Heart right ventricle (tissue), 16 donors: ENCODE measurements at regions not wholly inside any gene's neighbourhood (a gene's known extent, or its start where the extent isn't known, plus 50 kb on each side); places are given as distances from the start of the nearest gene placed in this dataset.

Source experiments
- ATAC-seq, 8 donors: fragments of 200-7000 bp; cut with Tn5 transposase; one replicate each; pipeline ENCODE4 v1.9.1; 2020; ENCODE audit warnings: mild to moderate bottlenecking in 8 of 8, moderate library complexity in 8 of 8, moderate number of reproducible peaks in 1 of 8
- DNase-seq, 2 donors: peaks; one replicate each; pipeline ENCODE4 v3.0.0-alpha.2; 2020
- H3K27ac ChIP-seq, 10 donors: fragments of 200-600 bp; sonication (generic) in 2 of 10; one replicate each; pipeline versions ENCODE4 v1.5.0 to v1.8.0; 2020 to 2022; ENCODE audit warnings: mild to moderate bottlenecking in 3 of 10
- H3K27me3 ChIP-seq, 7 donors: fragments of 200-600 bp; one replicate each; pipeline ENCODE4 v1.8.0; 2021 to 2022; ENCODE audit warnings: mild to moderate bottlenecking in 2 of 7
- H3K36me3 ChIP-seq, 9 donors: fragments of 200-600 bp; sonication (generic) in 1 of 9; one replicate each; pipeline versions ENCODE4 v1.5.0 to v1.8.0; 2020 to 2022; ENCODE audit warnings: mild to moderate bottlenecking in 2 of 9
- H3K4me1 ChIP-seq, 9 donors: fragments of 200-600 bp; sonication (generic) in 1 of 9; one replicate each; pipeline versions ENCODE4 v1.5.0 to v1.8.0; 2020 to 2022; ENCODE audit warnings: mild to moderate bottlenecking in 4 of 9
- H3K4me3 ChIP-seq, 10 donors: fragments of 200-600 bp; sonication (generic) in 2 of 10; one replicate each; pipeline versions ENCODE4 v1.5.0 to v1.8.0; 2020 to 2022; ENCODE audit warnings: mild to moderate bottlenecking in 7 of 10, moderate library complexity in 2 of 10
- H3K9me3 ChIP-seq, 11 donors: fragments of 200-600 bp in 10 of 11; sonication (generic) in 2 of 11; one replicate each; pipeline versions ENCODE4 v1.5.0 to v1.8.0; 2013 to 2022; ENCODE audit warnings: mild to moderate bottlenecking in 2 of 11, control low read depth in 1 of 11, moderate library complexity in 1 of 11
- WGBS, 2 donors: extraction: QIAGEN DNeasy Blood & Tissue Kit; methylation state at CpG; one replicate each; pipeline ENCODE4 v1.1.7; 2013; ENCODE audit warnings: inconsistent platforms in 1 of 2; 5-methylcytosine and 5-hydroxymethylcytosine counted together
- intact Hi-C, 10 donors: fragments of 100-400 bp; cut with DNase I; formaldehyde crosslinking; loops; one replicate each; pipeline versions ENCODE4 v1.11.1 to v1.14.2; 2022
- TF ChIP-seq, protein P1 (sequence below), 9 donors: fragments of 200-600 bp; sonication (generic) in 2 of 9; IDR thresholded peaks; one replicate each; pipeline versions ENCODE4 v1.5.0 to v1.8.0; 2021 to 2022; ENCODE audit warnings: antibody characterized with exemption in 9 of 9, mild to moderate bottlenecking in 5 of 9, moderate library complexity in 1 of 9
- donor health status: Arrhythmogenic right ventricular cardiomyopathy.
- donor health status: ischemic (EF 13 %, LVEDD 7.1; RV severe dilation, severe dysfunction).
- donor health status: healthy with polysubstance abuse.
- donor health status: DM: no; HTN: yes; CAD: no.
- donor health status: DM: no; HTN: no; CAD: no.
- donor health status: ischemic (EF 25% LVEDD 6.9; RV normal size, moderate dysfunction).
- donor health status: ischemic (EF 25% LVEDD 5.7; RV mildly dilated, moderate dysfunction).
- donor health status: healthy.
- donor health status: DM: yes; HTN: yes; CAD: no.
- donor health status: Ischemic cardiomyopathy.
- donor health status: ischemic (EF 35%, LVEDD 5.7; RV mildly dilated, moderate dysfunction).
- donor health status: nonischemic (EF 11% LVEDD 7.7; RV severe dilation, severe dysfunction).
- donor health status: DM: yes; HTN: yes; CAD: no.
- donor health status: PGD.
- donor health status: ischemic (EF 29% LVEDD 5.4; RV normal size, mild dysfunction).
- donor health status: nonischemic (EF 23%, LVEDD 6.1; RV moderate dilation, normal function).

DNA sequence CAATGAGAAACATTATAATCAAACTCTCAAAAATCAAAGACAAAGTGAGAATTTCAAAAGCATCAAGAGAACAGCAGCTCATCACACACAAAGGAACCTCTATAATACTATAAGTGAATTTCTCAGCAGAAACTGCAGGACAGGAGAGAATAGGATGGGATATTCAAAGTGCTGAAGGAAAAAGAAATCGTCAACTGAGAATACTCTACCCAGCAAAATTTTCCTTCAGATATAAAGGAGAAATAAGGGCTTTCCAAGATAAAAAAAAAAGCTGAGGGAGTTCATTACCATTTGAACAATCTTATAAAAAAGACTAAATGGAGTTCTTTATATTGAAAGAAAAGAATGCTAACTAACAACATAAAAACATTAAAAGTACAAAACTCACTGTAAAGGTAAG, 481.1 kb downstream of the TLE4 start:
- Histone ChIP-seq H3K4me1 (no peaks in the 10 kb centered on the region), H3K36me3 (no peaks in the 10 kb centered on the region), H3K27ac (no peak overlapping the region), H3K4me3 (no peak overlapping the region), H3K9me3 (peaks cover 0 to 50% (median 11%) of the 10 kb centered on the region in 11 donors), H3K27me3 (no peaks in the 10 kb centered on the region)
- ATAC-seq, result no peak
- DNase-seq, result no peak
- 86 to 93% methylated on average over 1 of the region's 1 CpG for WGBS, 2 donors
- intact Hi-C loops, result no loop called here
- TF ChIP-seq, protein P1, sequence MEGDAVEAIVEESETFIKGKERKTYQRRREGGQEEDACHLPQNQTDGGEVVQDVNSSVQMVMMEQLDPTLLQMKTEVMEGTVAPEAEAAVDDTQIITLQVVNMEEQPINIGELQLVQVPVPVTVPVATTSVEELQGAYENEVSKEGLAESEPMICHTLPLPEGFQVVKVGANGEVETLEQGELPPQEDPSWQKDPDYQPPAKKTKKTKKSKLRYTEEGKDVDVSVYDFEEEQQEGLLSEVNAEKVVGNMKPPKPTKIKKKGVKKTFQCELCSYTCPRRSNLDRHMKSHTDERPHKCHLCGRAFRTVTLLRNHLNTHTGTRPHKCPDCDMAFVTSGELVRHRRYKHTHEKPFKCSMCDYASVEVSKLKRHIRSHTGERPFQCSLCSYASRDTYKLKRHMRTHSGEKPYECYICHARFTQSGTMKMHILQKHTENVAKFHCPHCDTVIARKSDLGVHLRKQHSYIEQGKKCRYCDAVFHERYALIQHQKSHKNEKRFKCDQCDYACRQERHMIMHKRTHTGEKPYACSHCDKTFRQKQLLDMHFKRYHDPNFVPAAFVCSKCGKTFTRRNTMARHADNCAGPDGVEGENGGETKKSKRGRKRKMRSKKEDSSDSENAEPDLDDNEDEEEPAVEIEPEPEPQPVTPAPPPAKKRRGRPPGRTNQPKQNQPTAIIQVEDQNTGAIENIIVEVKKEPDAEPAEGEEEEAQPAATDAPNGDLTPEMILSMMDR (IDR thresholded peaks at IDR 0.05), result no peak

DNA sequence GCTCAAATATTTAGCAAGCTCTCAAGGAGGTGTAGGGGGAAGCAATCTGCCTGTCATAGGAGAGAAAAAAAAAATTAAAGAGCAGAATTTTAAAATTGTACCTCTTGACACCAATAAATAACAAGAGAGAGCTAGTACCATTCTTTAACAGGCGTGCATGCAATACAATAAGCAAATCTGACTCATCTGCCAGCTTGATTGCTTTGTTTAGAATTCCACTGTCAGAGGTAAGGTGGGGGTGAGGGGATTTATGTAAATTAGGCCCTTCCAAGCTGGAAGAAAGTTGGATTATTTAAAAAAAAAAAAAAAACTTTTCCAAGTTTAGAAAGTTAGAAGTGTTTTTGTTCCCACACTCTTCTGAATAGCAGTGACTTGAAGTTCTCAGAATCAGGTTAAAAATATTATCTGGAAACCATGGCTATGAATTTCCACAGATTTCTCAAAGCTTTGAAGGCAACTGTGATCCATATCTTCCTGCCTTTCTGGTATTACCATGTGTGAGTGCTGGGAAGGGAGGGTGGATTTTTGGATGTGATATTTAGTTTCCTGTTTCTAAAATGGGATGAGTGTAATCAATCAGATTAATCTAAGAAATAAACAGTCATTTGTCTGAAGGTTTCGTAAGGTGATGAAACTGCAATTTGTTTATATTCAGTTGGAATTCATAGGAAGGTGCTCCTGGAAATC, 477.5 kb downstream of the TLE4 start:
- TF ChIP-seq, protein P1 (IDR thresholded peaks at IDR 0.05), result no peak
- no peaks in the 10 kb centered on the region for H3K27me3 ChIP-seq
- WGBS, 2 donors, result 82 to 85% methylated on average over 2 of the region's 2 CpGs
- no peak for ATAC-seq
- no peak overlapping the region for H3K4me3 ChIP-seq
- H3K4me1 ChIP-seq, result no peaks in the 10 kb centered on the region
- peaks cover 0 to 27% (median 11%) of the 10 kb centered on the region in 11 donors for H3K9me3 ChIP-seq
- intact Hi-C loops, result no loop called here
- DNase-seq, result no peak
- H3K36me3 ChIP-seq, result no peaks in the 10 kb centered on the region
- H3K27ac ChIP-seq, result no peak overlapping the region

DNA sequence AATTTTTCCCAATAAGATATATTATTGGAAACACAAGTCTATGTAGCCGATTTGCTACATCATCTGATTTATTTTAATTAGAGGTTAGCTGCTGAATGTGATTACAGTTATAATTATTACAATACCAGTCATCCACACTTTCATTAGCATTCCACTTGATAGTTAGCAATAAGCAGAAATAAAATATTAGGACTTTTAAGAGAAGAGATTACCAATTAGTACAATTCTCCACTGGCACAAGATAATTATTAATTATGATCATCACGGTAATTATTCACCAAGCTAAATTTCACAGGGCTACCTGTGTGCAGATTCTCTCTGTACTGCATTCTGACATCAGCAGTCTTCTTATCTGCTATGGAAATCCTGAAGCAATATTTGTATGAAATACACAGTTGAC, 474.7 kb downstream of the TLE4 start:
- no peak overlapping the region for H3K4me3 ChIP-seq
- TF ChIP-seq, protein P1 (IDR thresholded peaks at IDR 0.05), result no peak
- no peaks in the 10 kb centered on the region for H3K27me3 ChIP-seq
- 96 to 97% methylated on average over 2 of the region's 2 CpGs for WGBS, 2 donors
- H3K27ac ChIP-seq, result no peak overlapping the region
- H3K36me3 ChIP-seq, result no peaks in the 10 kb centered on the region
- peaks cover 0 to 3% (median 0%) of the 10 kb centered on the region in 11 donors for H3K9me3 ChIP-seq
- DNase-seq, result no peak
- no peak for ATAC-seq
- no peaks in the 10 kb centered on the region for H3K4me1 ChIP-seq
- intact Hi-C loops, result no loop called here

DNA sequence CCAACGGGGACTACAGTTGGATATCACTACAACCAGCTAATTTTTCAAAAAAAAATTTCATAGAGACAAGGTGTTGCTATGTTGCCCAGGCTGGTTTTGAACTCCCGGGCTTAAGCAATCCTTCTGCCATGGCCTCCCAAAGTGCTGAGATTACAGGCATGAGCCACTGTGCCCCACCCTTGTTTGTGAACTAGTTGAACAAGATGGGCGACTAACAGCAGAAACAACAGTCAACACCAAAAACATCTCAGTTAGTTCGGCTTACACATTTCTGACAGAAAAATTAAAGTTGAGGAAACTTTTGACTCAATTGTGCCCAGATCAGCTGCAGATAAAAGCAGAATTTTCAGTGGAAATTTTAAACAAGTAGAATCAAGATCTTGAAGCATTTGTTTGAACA, 470.1 kb downstream of the TLE4 start:
- TF ChIP-seq, protein P1 (IDR thresholded peaks at IDR 0.05), result no peak
- DNase-seq (no peak), ATAC-seq (no peak)
- H3K9me3 ChIP-seq, result peaks cover 0 to under 1% (median 0%) of the 10 kb centered on the region in 11 donors
- intact Hi-C loops, result no loop called here
- peaks cover 0 to 8% (median 0%) of the 10 kb centered on the region in 9 donors for H3K4me1 ChIP-seq
- WGBS, 2 donors, result 93 to 95% methylated on average over 4 of the region's 4 CpGs
- no peaks in the 10 kb centered on the region for H3K36me3 ChIP-seq
- H3K4me3 ChIP-seq, result no peak overlapping the region
- no peak overlapping the region for H3K27ac ChIP-seq
- peaks cover 0 to 1% (median 0%) of the 10 kb centered on the region in 7 donors for H3K27me3 ChIP-seq
